ENCODE measurements at regions not wholly inside any gene's neighbourhood (a gene's known extent, or its start where the extent isn't known, plus 50 kb on each side); places are given as distances from the start of the nearest gene placed in this dataset.

DNA sequence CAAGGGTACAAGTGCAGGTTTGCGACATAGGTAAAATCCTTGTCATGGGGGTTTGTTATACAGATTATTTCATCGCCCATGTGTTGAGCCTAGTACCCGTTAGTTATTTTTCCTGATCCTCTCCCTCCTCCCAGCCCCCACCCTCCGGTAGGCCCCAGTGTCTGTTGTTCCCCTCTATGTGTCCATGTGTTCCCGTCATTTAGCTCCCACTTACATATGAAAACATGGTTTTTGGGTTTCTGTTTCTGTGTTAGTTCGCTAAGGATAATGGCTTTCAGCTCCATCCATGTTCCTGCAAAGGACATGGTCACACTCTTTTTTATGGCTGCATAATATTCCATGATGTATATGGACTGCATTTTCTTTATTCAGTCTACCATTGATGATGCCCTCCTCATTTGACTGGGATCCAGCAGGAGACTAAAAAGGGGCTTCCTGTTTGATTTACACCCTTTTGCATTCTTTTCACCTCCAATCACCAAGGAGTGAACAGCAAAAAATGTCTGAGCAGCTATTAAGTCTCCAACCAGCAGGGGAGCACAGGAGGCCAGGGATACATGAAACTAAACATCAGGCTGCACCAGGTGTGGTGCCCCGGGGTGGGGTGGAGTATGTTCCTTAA lies 188.2 kb downstream of the SKIDA1 start:
- no peak for DNase-seq (ENCODE audit: extremely low read depth in 1 of 11, low read depth in 9 of 11, low spot score in 4 of 11)

DNA sequence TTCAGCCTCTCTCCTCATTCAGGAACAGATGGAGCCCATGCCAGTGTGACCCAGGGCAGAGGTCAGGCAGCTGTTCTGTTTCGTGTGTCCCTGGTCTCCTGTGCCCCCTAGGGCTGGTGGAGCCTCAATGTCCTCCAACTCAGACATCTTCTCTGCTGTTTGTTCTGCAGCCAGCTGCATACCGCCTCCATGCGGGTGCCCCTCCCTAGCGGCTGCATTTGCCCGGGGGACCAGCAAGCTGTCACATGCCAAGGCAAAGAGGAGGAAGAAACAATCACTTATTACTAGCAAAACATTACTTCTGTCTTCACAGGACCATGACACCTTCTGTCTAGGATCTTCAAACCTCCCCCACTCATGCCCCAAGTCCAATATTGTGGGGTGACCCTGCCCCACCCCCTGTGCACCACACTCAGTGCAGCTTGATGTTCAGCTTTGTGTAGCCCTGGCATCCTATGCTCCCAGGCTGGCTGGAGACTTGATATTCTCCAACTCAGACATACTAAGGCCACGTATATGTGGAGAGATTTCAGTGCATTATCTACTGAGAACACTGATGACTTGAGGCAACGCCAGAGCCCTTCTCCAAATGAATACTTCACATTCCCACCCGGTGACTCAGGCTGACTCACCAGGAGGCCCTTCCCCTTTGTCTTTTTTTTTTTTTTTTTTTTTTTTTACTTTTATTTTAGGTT lies 188.9 kb downstream of the SKIDA1 start:
- no peak for DNase-seq (ENCODE audit: extremely low read depth in 1 of 11, low read depth in 9 of 11, low spot score in 4 of 11)

DNA sequence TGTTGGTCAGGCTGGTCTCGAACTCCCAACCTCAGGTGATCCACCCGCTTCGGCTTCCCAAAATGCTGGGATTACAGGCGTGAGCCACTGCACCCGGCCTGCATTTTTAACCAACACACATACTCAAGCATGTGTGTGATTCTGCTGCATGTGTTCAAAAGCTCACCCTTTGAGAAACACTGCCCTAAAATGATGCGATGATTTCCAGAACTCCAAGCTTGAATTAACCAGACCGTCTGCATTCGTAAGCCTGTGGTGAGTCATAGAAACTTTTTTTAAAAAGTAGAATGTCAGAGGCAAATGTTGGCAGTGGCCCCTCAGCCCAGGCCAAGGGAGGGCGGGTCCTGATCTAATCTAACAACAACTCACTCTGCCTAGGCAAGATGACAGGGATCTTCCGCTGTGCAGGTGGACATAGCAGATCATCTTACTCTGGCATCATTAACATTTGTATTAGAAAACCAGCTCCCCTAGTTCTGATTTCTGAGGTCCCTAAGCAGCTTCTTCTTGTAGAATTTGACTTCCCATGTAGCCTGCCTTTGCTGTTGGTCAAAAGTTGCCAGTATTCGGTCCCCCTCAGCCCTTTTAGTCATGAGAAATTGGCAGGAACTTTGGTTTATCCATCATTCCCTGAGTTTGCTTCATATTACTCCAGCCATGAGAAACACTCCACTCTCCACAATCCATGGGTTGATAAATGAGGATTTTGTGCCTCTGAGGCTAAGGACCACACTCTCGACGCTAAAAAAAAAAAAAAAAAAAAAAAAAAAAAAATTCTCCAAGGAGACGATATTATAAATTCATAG lies 190.4 kb downstream of the SKIDA1 start:
- DNase-seq (ENCODE audit: extremely low read depth in 1 of 11, low read depth in 9 of 11, low spot score in 4 of 11) = no peak

DNA sequence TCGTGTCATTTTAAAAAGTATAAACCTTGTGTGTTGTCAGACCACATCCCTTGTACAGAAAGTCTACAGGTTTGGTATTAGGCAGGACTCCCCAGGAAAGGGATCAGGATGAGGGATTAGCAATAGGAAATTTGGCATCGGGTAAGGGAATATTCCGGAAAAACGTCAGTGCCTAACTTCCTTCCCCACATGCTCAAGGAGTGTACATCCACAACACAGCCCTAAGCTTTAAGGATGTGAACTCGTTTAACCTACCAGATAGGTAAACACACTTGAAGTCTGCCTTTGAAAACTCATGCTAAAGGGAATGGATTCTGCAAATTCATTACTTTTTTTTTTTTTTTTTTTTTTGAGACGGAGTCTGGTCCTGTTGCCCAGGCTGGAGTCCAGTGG lies 194.9 kb downstream of the SKIDA1 start:
- DNase-seq (ENCODE audit: extremely low read depth in 1 of 11, low read depth in 9 of 11, low spot score in 4 of 11) = no peak

DNA sequence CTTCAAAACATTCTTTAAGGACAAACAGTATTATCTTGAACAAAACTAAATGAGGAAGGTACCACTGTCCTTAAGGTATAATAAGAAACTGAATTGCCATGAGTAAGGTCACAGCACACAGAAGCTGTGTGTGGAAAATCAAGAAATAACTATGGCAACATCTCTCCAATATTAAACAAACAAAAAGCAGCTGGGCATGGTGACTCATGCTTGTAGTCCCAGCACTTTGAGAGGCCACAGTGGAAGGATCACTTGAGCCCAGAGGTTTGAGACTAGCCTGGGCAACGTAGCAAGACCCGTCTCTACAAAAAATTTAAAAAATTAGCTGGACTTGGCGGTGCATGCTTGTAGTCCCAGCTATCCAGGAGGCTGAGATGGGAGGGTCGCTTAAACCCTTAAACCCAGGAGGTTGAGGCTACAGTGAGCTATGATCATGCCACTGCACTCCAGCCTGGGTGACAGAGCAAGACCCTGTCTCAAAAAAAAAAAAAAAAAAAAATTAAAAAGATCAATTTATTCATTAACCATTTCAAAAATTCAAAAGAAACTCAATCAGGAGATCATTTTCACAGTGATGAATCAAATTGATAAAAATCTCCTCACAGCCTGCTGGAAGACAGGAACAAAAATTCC lies 195.4 kb downstream of the SKIDA1 start:
- DNase-seq (ENCODE audit: extremely low read depth in 1 of 11, low read depth in 9 of 11, low spot score in 4 of 11) = no peak

DNA sequence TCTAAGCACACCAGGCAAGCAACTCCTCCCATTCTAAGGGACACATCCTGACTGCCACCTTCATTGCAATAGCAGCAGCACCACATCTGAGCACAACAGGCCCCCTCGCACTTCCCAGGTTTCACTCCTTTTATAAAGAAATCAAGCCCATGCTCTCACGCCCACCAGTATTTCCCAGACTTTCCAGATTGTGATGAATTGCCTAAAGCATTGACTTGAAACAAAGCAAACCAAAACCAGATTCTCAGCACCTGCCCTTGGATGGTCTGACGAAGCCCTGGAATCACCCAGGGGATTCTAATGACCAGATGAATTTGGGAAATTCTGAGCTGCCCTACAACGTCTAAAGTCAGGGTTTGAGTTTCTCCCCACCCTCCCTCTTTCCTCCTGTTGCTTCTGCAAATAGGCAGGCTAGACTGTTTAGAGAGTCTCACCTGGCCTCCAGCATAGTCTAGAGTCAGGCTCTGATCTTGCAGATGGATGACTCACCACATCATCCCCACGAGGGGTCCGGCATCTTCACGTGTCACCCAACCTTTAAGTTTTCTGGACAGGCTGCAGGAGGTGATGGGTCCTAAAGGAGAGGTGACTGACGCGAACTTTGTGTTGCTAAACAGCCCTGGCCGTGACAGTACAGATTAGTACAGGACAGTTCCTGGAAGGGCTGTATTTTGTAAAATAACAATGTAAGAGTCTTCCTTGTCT lies 198.0 kb downstream of the SKIDA1 start:
- DNase-seq (ENCODE audit: extremely low read depth in 1 of 11, low read depth in 9 of 11, low spot score in 4 of 11) = no peak

DNA sequence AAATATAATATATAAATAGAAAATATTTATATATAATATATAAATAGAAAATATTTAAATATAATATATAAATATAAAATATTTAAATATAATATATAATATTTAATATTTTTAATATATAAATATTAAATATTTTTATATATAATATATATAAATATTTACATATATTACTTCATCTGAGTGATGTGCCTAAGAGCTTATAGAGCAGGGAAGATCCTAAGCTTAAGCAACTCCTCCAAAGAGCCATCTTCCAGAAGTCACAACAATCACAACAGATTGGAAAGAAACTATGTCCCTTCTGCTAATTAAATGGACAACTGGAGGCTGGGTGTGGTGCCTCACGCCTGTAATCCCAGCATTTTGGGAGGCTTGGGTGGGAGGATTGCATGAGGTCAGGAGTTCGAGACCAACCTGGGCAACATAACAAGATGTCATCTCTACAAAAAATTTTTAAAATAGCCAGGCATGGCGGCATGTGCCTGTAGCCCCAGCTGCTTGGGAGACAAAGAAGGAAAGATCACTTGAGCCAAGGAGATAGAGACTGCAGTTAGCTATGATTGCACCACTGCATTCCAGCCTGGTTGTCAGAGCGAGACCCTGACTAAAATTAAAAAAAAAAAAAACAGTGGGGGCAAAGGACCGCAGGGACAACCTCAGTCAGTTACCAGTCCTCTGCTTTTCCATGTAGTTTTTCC lies 198.7 kb downstream of the SKIDA1 start:
- no peak for DNase-seq (ENCODE audit: extremely low read depth in 1 of 11, low read depth in 9 of 11, low spot score in 4 of 11)

DNA sequence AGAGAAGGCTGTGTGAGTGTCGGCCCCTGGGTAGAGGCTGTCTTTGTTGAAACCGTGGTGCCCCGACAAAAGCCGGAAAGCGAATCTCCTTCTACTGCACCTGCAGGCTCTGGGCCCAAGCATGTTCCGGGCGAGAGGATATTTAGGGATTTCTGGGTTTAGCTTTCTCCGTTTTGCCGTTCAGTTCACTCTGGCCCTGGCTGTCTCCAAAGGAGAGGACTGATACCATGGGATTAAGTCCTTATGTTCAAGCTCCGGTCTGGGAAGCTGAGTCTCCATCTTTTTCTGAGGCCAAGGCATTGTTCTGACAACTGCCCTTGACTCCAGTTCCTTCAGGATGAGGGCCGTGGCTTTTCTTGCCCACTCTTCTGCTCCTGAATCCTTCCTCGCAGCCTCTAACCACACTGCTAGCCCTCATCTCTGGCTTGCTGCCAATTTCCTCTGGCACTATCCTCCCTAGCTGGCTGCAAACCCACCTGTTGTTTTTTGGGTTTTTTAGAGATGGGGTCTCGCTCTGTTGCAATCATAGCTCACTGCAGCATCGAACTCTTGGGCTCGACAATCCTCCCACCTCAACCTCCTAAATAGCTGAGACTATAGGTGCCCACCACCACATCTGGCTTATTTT lies 206.8 kb downstream of the SKIDA1 start:
- no peak for DNase-seq (ENCODE audit: extremely low read depth in 1 of 11, low read depth in 9 of 11, low spot score in 4 of 11)

DNA sequence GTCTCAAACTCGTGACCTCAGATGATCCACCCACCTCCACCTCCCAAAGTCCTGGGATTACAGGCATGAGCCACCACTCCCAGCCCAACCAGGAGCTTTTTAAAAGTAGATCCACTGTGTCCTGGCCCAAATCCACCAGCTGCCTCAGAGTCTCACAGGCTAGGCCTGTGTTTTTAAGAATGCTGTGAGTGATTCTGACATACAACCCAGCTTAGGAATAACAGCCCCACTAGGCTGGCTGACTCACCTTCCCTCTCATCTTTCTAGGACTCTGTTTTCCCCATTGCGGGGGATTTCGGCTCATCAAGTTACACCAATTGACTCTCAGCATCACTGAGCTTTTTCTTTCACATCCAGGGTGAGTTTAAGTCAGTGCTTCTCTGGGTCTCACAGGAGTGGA lies 207.6 kb downstream of the SKIDA1 start:
- DNase-seq (ENCODE audit: extremely low read depth in 1 of 11, low read depth in 9 of 11, low spot score in 4 of 11) = no peak

DNA sequence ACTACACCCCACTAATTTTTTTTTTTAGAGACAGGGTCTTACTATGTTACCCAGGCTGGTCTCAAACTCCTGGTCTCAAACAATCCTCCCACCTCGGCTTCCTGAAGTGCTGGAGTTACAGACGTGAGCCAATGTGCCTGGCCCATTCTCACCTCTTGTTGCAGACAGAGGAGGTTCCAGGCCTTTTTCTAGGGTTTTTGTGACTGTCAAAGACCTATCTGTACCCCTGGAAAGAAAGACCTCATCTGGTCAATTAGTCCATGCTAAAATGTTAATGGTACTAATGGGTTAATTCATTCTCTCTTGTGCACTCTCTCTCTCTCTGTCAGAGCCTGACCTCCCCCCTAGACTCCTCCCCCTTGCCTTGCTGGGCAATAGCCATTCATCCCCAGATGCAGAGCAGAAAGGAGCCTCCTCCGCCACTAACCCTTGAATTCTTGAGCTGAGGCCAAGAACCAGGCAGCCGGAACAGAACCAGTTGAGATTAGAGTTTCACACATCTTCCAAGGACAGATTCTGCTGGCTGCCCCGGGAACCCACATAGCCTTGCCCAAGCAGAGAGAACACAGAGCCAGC lies 209.7 kb downstream of the SKIDA1 start:
- DNase-seq (ENCODE audit: extremely low read depth in 1 of 11, low read depth in 9 of 11, low spot score in 4 of 11) = peak; percentile 72 to 95 (median 84)

DNA sequence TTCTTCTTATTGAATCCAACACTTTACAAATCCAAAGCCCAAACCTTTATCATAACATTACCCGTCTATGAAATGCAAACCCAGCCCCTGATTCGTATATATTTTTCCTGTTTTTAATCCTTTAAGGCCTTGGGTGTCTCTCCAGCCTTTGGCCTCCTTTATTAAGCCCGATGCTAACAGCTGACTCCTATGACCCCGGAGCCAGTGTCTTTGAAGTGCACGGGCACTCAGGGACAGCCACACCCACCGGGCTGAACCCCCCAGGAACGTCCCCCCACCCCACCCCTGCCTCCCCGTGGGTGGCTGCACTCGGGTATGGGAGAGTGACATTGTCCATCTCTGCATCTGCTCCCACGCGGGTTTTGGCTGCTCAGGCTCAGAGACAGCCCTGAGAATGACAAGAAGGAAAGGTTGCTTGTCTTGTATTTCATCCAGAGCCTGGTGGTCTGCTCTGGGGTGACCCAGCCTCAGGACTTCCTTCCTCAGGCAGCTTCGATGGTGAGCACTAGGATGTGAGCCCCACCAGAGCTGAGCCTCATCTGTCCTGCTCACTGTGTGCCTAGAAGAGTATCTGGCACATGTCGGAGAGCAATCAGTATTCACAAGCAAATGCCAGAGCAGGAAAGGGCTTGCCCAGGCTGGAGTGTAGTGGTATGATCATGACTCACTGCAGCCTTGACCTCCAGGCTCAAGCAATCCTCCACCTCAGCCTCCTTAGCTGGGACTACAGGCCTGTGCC lies 210.4 kb downstream of the SKIDA1 start:
- DNase-seq (ENCODE audit: extremely low read depth in 1 of 11, low read depth in 9 of 11, low spot score in 4 of 11) = no peak

DNA sequence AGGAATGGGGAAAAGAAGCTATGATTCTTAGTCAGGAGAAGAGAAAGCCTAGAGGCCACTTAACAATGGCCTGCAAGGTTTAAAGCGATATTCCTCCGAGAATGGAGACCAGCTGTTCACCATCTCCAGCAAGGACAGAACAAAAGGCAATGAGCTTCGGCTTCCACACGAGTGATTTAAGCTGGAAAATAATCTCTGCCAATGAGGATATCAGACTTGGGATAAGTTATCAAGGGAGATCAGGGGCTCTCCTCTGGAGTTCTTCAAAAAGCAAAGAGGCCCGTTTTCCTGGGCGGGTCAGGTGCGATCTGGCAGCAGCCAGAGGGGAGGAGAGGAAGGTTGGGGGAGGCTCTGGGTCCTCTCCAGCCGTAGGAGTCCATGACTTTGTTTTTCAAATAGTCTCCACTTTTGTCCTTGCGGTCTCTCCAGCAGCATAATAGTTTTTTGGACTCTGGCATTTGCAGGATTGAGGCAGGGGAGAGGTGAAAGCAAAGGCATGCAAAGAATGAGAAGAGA lies 211.3 kb downstream of the SKIDA1 start:
- DNase-seq (ENCODE audit: extremely low read depth in 1 of 11, low read depth in 9 of 11, low spot score in 4 of 11) = no peak

DNA sequence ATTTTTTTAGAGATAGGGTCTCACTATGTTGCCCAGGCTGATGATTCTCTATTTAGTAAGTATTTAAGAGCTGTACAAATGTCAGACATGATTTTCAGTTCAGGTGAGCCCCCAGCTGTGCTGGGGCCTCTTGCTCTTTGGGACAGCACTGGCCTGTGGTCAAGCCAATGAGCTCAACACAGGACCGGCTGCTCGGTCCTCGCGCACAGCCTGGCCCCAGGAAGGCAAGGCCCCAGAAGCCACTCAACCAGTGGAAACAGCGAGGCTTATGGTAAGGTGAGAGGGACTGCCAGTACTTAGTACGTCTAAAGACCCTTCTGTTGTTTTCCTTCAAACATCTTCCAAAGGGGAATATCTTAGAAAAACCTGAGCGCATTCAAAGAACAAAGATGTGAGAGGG lies 211.8 kb downstream of the SKIDA1 start:
- no peak for DNase-seq (ENCODE audit: extremely low read depth in 1 of 11, low read depth in 9 of 11, low spot score in 4 of 11)

DNA sequence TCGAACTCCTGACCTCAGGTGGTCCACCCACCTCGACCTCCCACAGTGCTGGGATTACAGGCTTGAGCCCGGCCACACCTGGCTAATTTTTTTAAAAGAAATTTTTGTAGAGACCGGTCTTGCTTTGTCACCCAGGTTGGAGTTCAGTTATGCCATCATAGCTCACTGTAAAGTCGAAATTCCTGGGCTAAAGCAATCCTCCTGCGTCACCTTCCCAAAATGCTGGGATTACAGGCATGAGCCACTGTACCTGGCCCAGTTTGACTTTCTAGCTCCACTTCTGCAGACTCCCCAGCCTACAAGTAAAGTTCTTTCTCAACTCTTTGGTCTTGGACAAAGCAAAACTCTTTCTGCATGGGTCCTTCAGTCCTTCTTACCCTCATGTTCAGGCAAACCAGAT lies 214.1 kb downstream of the SKIDA1 start:
- no peak for DNase-seq (ENCODE audit: extremely low read depth in 1 of 11, low read depth in 9 of 11, low spot score in 4 of 11)

DNA sequence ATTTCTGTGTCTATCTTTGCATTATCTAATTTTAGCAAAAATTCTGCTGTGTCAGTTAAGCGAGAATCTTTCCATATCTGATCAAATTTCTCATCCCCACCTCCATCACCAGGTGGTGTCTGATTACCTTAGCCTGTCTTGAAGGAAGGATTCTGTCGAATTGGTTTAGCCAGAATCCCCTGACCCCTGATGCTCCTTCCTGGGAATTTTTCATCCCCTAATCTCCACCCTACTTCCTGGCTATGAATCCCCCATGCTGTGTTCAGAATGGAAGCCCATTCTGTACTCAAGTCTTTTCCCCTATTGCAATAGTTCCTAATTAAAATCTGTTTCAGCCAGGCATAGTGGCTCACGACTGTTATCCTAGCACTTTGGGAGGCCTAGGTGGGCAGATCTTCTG lies 216.1 kb downstream of the SKIDA1 start:
- DNase-seq (ENCODE audit: extremely low read depth in 1 of 11, low read depth in 9 of 11, low spot score in 4 of 11) = no peak

DNA sequence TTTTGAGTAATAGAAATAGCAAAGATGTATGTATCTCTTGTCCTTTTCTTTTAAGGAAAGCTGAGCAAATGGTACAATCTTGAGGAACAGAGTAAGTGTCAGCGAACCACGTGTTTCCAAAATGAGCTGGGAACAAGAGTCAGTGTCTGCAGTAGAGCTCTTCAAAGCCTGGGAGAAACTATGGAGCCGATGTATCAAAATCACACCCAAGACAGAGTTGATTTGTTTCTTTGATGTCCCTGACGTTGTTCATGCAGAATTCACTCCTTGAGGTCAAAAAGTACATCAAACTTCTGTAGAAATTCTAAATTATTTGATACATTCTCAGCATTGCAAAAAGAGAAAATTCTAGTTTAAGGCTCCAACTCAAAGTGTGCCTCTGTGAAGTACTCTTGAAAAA lies 216.5 kb downstream of the SKIDA1 start:
- no peak for DNase-seq (ENCODE audit: extremely low read depth in 1 of 11, low read depth in 9 of 11, low spot score in 4 of 11)

DNA sequence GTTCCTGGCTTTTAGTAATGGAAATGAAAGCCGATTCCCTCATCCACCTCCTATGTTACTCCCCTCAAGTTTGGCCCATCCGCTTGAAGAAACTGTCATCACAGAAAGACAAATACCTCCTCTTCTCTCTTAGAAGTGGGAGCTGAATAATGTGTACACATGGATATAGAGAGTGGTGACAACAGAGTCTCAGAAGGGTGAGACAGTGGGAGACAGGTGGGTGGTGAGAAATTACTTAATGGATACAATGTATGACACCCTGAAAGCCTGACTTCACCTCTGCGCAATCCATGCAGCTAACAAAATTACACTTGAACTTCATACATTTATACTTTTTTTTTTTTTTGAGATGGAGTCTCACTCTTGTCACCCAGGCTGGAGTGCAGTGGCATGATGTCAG lies 217.5 kb downstream of the SKIDA1 start:
- DNase-seq (ENCODE audit: extremely low read depth in 1 of 11, low read depth in 9 of 11, low spot score in 4 of 11) = no peak
